HG03135 (cell line): ENCODE measurements at regions not wholly inside any gene's neighbourhood (a gene's known extent, or its start where the extent isn't known, plus 50 kb on each side); places are given as distances from the start of the nearest gene placed in this dataset.

Source experiments
- ATAC-seq: cut with Tn5 transposase; IDR thresholded peaks from one replicate; pipeline ENCODE4 v1.9.1; 2021; ENCODE audit warnings: mild to moderate bottlenecking, moderate library complexity; ENCODE audit not compliant: unreplicated experiment

GRCh38 chr2:221100467-221101089 is 471.5 kb downstream of the EPHA4 start:
- no peak for ATAC-seq

- ATAC-seq, result no peak
These were observed 469.0 kb downstream of the EPHA4 start for GRCh38 chr2:221102896-221103688.

DNA sequence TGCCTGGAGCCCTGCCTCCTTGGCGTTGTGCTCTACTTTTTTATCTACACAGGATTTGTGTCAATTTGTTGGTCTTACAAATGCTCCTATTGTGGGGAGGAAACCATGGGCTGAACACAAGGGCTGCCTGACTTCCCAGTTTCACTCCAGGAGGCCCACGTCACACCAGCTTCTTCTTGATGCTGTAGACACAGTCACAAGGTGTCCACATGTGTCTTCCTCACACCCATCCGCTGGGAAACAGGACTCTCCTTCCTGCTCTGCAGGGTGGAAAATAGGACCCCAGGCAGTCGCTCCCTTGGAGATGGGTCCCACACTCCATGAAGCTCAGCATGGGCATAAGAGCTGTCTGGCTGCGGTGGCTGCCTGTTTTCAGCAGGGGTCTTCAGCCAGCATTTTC is 468.2 kb downstream of the EPHA4 start:
- ATAC-seq, result no peak

- no peak for ATAC-seq
These were observed 467.7 kb downstream of the EPHA4 start for GRCh38 chr2:221104361-221104811.

GRCh38 chr2:221106241-221106640 is 465.9 kb downstream of the EPHA4 start:
- ATAC-seq, result no peak

DNA sequence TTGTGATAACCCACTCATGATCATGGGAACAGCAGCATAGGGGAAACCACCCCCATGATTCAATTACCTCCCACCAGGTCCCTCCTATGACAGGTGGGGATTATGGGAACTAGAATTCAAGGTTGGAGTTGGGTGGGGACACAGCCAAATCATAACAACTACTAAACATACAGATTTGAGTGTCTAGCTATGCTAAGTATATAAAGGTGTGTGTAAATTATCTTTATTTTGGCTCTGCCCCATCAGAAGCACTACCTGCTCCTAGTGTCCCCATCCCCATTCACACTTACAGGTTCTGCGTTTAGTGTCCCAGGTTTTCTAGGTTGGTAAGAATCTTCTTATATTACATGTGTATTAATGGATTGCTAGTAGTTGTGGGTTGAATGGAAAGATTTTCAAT is 464.7 kb downstream of the EPHA4 start:
- ATAC-seq, result no peak

DNA sequence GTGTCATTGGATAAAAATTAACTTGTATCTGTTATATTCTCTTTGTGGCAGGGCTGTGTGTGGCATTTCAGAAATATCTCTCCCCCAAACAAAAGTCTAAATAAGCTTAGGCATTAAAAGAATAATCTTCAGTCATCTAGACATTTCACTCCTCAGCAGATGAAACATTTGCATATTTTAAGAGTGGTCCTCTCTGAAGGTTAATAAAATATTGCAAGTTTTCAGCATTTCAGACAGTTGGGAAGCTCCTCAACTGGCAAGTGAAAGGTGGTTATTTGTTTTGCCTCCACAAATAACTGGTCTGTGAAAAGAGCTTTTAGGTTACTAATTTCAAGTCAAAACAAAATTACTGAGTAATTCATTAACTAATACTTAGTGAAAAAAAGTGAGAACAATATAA is 462.6 kb downstream of the EPHA4 start:
- ATAC-seq, result no peak

GRCh38 chr2:221111739-221112138 is 460.4 kb downstream of the EPHA4 start:
- no peak for ATAC-seq

- ATAC-seq, result no peak
These were observed 459.4 kb downstream of the EPHA4 start for GRCh38 chr2:221112744-221113143.

- ATAC-seq, result no peak
These were observed 456.2 kb downstream of the EPHA4 start for GRCh38 chr2:221115944-221116343.

DNA sequence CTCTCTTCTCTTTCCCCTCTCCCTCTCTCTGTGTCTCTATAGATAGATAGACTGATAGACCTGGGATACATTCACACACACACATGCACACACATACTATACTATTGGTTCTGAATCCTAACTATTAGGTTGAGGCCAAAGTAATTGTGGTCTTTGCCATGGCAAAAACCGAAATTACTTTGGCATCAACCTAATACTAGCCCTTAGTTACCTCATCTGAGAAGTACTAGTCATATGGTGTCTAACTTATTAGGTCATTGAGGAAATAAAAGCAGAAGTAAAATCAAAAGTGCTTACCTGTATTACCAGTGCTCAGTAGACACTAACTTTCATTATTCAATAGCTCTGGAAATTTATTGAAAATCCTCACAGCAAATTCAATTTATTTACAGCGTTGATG is 451.5 kb downstream of the EPHA4 start:
- ATAC-seq, result peak; percentile 92

- no peak for ATAC-seq
These were observed 448.7 kb downstream of the EPHA4 start for GRCh38 chr2:221123396-221123795.

DNA sequence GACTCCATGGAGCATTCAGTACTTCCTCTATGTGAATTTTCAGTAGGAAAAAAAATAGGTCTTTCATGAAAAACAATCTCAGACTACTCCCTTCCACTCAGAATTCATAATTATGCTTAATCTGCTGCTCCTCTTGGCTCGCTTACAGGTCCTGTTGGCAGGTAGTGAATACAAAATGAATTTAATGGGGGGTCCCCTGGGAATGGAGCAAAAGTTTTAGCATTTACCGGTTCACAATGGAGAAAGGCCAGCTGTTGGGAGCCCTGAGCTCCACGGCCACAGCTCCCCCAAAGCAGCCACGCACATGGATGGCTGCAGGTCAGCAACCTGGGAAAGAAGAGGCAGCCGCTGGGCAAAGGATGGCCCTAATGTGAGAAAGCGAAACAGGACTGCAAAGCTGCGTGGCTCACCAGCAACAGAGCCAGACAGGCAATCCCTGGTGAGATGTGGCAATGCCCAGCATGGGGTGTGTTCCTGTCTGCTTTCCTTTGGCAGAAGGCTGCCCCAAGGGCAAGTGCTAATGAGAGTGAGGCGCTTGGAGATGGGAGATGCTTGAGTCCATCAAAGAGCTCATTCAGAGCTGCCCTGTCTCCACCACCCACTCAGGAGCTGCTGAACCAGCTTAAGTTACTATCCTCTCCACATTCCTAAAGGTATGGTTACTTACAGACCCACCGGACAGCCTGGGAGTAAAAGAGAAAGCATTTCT is 447.4 kb downstream of the EPHA4 start:
- ATAC-seq, result no peak

DNA sequence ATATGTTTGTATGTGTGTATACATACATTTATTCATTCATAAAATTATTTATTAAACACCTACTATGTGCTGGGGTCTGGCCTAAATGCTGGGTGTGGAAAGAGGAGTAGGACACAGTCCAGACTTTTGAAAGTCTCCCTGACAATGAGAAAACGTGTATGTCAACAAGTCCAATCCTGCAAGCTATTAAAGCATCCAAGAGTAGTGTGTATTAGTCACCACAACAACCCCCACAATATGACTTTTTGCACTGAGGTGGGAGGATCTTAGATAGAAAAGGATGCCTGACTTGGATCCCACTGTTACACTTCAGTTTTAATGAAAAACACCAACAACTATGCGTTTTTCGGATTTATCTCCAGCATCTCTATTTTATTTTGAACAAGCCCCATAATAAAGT is 446.4 kb downstream of the EPHA4 start:
- ATAC-seq, result no peak

DNA sequence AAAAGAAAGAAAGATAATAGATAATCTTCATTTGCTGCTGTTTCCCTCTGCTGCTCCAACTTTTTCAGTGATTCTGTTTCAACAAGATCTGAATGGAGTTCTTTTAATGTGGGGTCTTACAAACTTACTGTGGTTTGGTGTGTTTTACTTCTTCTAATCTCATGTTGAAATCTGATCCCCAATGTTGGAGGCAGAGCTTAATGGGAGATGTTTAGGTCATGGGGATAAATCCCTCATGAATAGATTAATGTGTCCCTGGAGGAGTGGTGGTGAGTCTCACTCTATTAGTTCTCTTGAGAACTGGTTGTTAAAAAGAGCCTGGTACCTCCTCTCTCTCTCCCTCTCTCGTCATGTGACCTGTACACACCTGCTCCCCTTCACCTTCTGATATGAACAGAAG is 442.4 kb downstream of the EPHA4 start:
- ATAC-seq, result no peak

DNA sequence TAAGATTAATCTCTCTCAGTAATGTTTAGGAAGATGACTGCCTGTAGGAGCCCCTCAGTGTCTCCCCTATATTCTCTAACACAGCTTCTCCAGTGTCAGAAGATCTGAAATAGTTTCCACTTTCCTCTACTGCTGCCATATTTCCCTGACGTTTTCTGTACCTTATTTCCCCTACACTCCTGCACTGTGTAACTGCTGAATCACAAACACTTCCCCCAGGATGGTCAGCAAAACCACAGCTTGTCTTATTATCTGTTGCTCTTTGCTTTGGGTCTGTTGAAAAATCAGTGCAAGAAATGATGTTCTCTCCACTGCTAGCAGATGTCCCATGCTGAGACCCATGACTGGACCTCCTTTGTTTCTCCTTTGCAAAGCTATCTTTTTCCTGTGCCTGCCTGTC is 441.7 kb downstream of the EPHA4 start:
- ATAC-seq, result no peak

- ATAC-seq, result no peak
These were observed 438.2 kb downstream of the EPHA4 start for GRCh38 chr2:221133941-221134340.

GRCh38 chr2:221134718-221135117 is 437.4 kb downstream of the EPHA4 start:
- ATAC-seq, result no peak

- ATAC-seq, result no peak
These were observed 436.4 kb downstream of the EPHA4 start for GRCh38 chr2:221135699-221136098.

DNA sequence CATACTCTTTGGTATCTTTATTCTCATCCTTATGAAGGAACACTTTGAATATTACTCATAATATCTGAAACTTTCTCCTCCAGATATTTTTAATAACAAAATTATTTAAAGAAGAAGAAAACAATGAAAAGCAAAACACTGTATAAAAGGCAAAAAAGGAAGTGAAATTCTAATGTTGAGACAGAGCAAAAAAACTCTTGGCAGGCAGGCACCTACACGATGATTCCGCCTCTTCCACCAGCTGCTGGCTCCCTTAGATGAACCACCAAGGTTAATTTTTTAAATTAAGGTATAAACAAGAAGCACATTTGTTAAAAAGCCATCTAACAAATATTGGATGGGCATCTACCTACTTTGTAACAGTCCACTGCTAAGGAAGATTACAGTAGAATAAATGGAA is 434.7 kb downstream of the EPHA4 start:
- ATAC-seq, result no peak

- ATAC-seq, result no peak
These were observed 429.8 kb downstream of the EPHA4 start for GRCh38 chr2:221142341-221142740.

- ATAC-seq, result no peak
These were observed 428.9 kb downstream of the EPHA4 start for GRCh38 chr2:221143231-221143630.
